HepG2 (cell line): ENCODE measurements at regions not wholly inside any gene's neighbourhood (a gene's known extent, or its start where the extent isn't known, plus 50 kb on each side); places are given as distances from the start of the nearest gene placed in this dataset.

Experiments
- ATAC-seq: fragments of 200-7000 bp; cut with Tn5 transposase; 3 replicates; pipeline ENCODE4 v1.9.1; 2020; ENCODE audit warnings: mild to moderate bottlenecking, moderate library complexity
- BruUV-seq: library from RNA; stranded (reverse); fragments of 400-500 nt; replicated peaks from 2 replicates; lab custom pipeline; 2021; lab: Mats Ljungman, UMichigan
- CTCF ChIA-PET: fragments of 300-600 bp; formaldehyde crosslinking; extraction: SDS; loops from one replicate; lab custom pipeline; 2021; ENCODE audit warnings: low total read pairs, inconsistent platforms, low intra/inter-chr PET ratio; lab: Yijun Ruan, JAX
- POLR2A ChIA-PET: fragments of 350-600 bp; sonication (Branson Sonifier 250); formaldehyde crosslinking; loops from one replicate; lab custom pipeline; 2020; ENCODE audit warnings: antibody characterized with exemption, inconsistent platforms; lab: Yijun Ruan, JAX
- DNase-seq: peaks from one replicate; pipeline ENCODE4 v3.0.0-alpha.2; 2015; ENCODE audit warnings: low spot score
- FAIRE-seq: peaks from 3 replicates; lab custom pipeline; 2011; peaks lifted over from hg19 to GRCh38; lab: Jason Lieb, UNC
- H2AFZ ChIP-seq: one replicate; pipeline ENCODE4 v1.6.1; 2011; ENCODE audit warnings: low read length, inconsistent platforms
- H3K27ac ChIP-seq: fragments of 300-600 bp; 3 replicates; pipeline ENCODE4 v1.8.0; 2011; ENCODE audit warnings: mixed run types, mild to moderate bottlenecking, mixed read lengths, low read length, inconsistent platforms; ENCODE audit not compliant: insufficient read depth; ENCODE audit errors: extremely low read length
- H3K27me3 ChIP-seq, 2 experiments: fragments of 200-600 bp in 1 of 2; 2 replicates in 1 of 2; 3 replicates in 1 of 2; pipeline versions ENCODE4 v1.6.0 to v1.8.0; 2011; ENCODE audit warnings: low read length in 2 of 2, mild to moderate bottlenecking in 2 of 2, moderate library complexity in 2 of 2, inconsistent platforms in 1 of 2; ENCODE audit not compliant: insufficient read depth in 2 of 2, control insufficient read depth in 1 of 2
- H3K36me3 ChIP-seq, 2 experiments: fragments of 200-600 bp in 1 of 2; replicated peaks in 1 of 2; 2 replicates in 1 of 2; 3 replicates in 1 of 2; pipeline versions ENCODE4 v1.5.1 to v1.8.0; 2011; ENCODE audit warnings: low read length in 2 of 2, inconsistent platforms in 1 of 2; ENCODE audit not compliant: insufficient read depth in 2 of 2, control insufficient read depth in 1 of 2
- H3K4me1 ChIP-seq: 2 replicates; pipeline ENCODE4 v1.5.1; 2012; ENCODE audit warnings: low read length, inconsistent platforms; ENCODE audit not compliant: insufficient read depth
- H3K4me2 ChIP-seq: 2 replicates; pipeline ENCODE4 v1.6.0; 2011; ENCODE audit warnings: low read depth, low read length, inconsistent platforms
- H3K4me3 ChIP-seq, 3 experiments: fragments of 200-600 bp in 1 of 3; sonication (generic), shearing (Covaris generic) in 1 of 3; replicated peaks in 1 of 3; 2 replicates each; pipeline ENCODE4 v1.5.1; 2011 to 2016; ENCODE audit warnings: low read length in 3 of 3, inconsistent platforms in 2 of 3, low read depth in 2 of 3, mild to moderate bottlenecking in 2 of 3, control low read depth in 1 of 3, mixed read lengths in 1 of 3; ENCODE audit not compliant: insufficient read depth in 1 of 3
- H3K79me2 ChIP-seq: one replicate; pipeline ENCODE4 v1.6.1; 2011; ENCODE audit warnings: low read length, inconsistent platforms; ENCODE audit not compliant: insufficient read depth
- H3K9ac ChIP-seq: 2 replicates; pipeline ENCODE4 v1.6.0; 2011; ENCODE audit warnings: mild to moderate bottlenecking, low read depth, low read length, inconsistent platforms; ENCODE audit not compliant: insufficient read depth
- H3K9me3 ChIP-seq: 2 replicates; pipeline ENCODE4 v1.5.1; 2012; ENCODE audit warnings: mild to moderate bottlenecking, low read length
- H4K20me1 ChIP-seq: 2 replicates; pipeline ENCODE4 v1.6.0; 2011; ENCODE audit warnings: inconsistent platforms, mild to moderate bottlenecking, low read length, moderate library complexity; ENCODE audit not compliant: insufficient read depth
- MTA1 ChIP-seq: sonication (generic); formaldehyde crosslinking; IDR thresholded peaks from 2 replicates; pipeline ENCODE4 v1.4.0; 2020; ENCODE audit warnings: missing genetic modification reagents, mild to moderate bottlenecking, borderline replicate concordance
- NR2F2 ChIP-seq: IDR thresholded peaks from 2 replicates; pipeline ENCODE4 v1.6.1; 2012; ENCODE audit warnings: low read depth, inconsistent platforms, borderline replicate concordance
- TSC22D2 ChIP-seq: sonication (generic); formaldehyde crosslinking; IDR thresholded peaks from 2 replicates; pipeline ENCODE4 v1.5.1; 2020; ENCODE audit warnings: missing genetic modification reagents, mild to moderate bottlenecking, borderline replicate concordance
- ZFP90 ChIP-seq: sonication (generic); formaldehyde crosslinking; IDR thresholded peaks from 2 replicates; pipeline ENCODE4 v1.8.0; 2022; ENCODE audit warnings: missing genetic modification reagents, mild to moderate bottlenecking, inconsistent platforms, borderline replicate concordance
- ZMYM2 ChIP-seq: sonication (generic); formaldehyde crosslinking; IDR thresholded peaks from 2 replicates; pipeline ENCODE4 v1.8.0; 2022; ENCODE audit warnings: mild to moderate bottlenecking, missing genetic modification reagents
- ZMYM4 ChIP-seq: sonication (generic); formaldehyde crosslinking; IDR thresholded peaks from 2 replicates; pipeline ENCODE4 v1.8.1; 2023; ENCODE audit warnings: mild to moderate bottlenecking, missing genetic modification reagents
- ZNF12 ChIP-seq: sonication (generic); formaldehyde crosslinking; IDR thresholded peaks from 2 replicates; pipeline ENCODE4 v1.5.0; 2020; ENCODE audit warnings: missing genetic modification reagents
- ZNF224 ChIP-seq: sonication (generic); formaldehyde crosslinking; IDR thresholded peaks from 2 replicates; pipeline ENCODE4 v1.5.0; 2020; ENCODE audit warnings: mild to moderate bottlenecking, missing genetic modification reagents
- ZNF468 ChIP-seq: sonication (generic); formaldehyde crosslinking; IDR thresholded peaks from 2 replicates; pipeline ENCODE4 v1.8.0; 2022; ENCODE audit warnings: mild to moderate bottlenecking, moderate library complexity, missing genetic modification reagents
- WGBS: methylation state at CpG from one replicate; pipeline ENCODE4 v1.1.6; 2017; ENCODE audit warnings: low lambda C conversion rate; 5-methylcytosine and 5-hydroxymethylcytosine counted together
- in situ Hi-C: cut with HindIII; loops from 2 replicates; pipeline ENCODE4 v1.10.0; 2017; ENCODE audit warnings: low pct_unique_long_range_greater_than_20kb; ENCODE audit not compliant: extremely low pct_ligation_motif_present
- intact Hi-C: fragments of 100-400 bp; cut with micrococcal nuclease; formaldehyde crosslinking; loops from one replicate; pipeline ENCODE4 v1.10.0; 2022; ENCODE audit not compliant: unreplicated experiment
- TF ChIP-seq, protein P1 (sequence below): sonication (generic); formaldehyde crosslinking; IDR thresholded peaks from 2 replicates; pipeline ENCODE4 v1.4.0; 2020; ENCODE audit warnings: mild to moderate bottlenecking, missing genetic modification reagents
- TF ChIP-seq, protein P2 (sequence below): sonication (generic); formaldehyde crosslinking; IDR thresholded peaks from 2 replicates; pipeline ENCODE4 v1.4.0; 2020; ENCODE audit warnings: missing genetic modification reagents
- TF ChIP-seq, protein P3 (sequence below): IDR thresholded peaks from 2 replicates; pipeline ENCODE4 v1.6.1; 2016; ENCODE audit warnings: low read depth
- TF ChIP-seq, protein P4 (sequence below): sonication (generic); formaldehyde crosslinking; IDR thresholded peaks from 2 replicates; pipeline ENCODE4 v1.5.0; 2020; ENCODE audit warnings: mild to moderate bottlenecking, missing genetic modification reagents, borderline replicate concordance

DNA sequence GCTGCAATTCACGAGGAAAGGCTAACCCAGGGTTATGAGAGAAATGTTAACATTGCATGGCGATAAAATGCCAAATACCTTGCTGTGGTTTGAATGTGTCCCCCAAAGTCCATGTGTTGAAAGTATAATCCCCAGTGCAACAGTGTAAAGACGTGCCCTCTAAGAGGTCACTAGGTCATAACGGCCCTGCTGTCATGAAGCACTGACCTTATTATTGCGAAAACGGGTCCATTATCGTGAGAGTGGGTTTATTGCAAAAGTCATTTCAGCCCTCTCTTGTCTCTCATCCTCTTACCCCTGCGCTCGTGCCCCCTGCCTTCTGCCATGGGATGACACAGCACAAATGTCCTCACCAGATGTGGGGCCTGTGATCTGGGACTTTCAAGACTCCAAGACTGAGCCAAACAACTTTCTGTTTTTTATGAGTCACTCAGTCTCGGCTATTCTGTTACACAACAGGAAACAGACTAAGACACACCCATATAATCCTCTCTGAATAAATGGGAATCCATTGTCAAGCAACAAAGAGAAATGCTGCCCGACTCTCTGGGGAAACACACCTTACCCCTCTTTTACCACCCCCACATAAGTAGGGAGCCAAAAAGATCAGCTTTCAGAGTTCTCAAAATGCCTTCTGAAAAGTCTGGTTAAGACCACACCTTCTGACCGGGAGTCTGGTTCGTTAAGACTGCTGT is 73.1 kb upstream of the UCN3 start:
- Histone ChIP-seq H3K4me2 (peak overlapping the region; percentile 55), H4K20me1 (no peaks in the 10 kb centered on the region), H3K4me1 (peaks cover 37% of the 10 kb centered on the region), H3K36me3 (no peaks in the 10 kb centered on the region), H3K9me3 (no peaks in the 10 kb centered on the region), H3K9ac (no peak overlapping the region), H3K27me3 (peaks cover 0 to 2% of the 10 kb centered on the region in 2 experiments; a peak in 1 of 5 replicates), H2AFZ (no peak overlapping the region), H3K4me3 (0 out of 6 replicates have a peak overlapping the region, but pooled peaks of 1 of the 3 experiments have one; percentile 6), H3K27ac (no peak overlapping the region), H3K79me2 (no peaks in the 10 kb centered on the region)
- BruUV-seq: no TSS peak
- in situ Hi-C loops (no loop called here), intact Hi-C loops (no loop called here)
- POLR2A ChIA-PET: no interaction called here
- CTCF ChIA-PET: no interaction called here
- FAIRE-seq (no peak), DNase-seq (peak; percentile 38), ATAC-seq (no peak)
- WGBS: 51% methylated on average over 13 of the region's 13 CpGs
- TF ChIP-seq ZFP90 (CRISPR knock-in tag) (no peak), TSC22D2 (no peak), ZNF468 (no peak), ZNF224 (CRISPR knock-in tag) (no peak), ZNF12 (no peak), NR2F2 (no peak), MTA1 (CRISPR knock-in tag) (no peak), ZMYM4 (CRISPR knock-in tag) (peak; percentile 46; the same call in 1 of the 2 replicates), ZMYM2 (CRISPR knock-in tag) (0 out of 2 replicates have a peak, but pooled peaks have one; percentile 35)
- TF ChIP-seq, protein P1, sequence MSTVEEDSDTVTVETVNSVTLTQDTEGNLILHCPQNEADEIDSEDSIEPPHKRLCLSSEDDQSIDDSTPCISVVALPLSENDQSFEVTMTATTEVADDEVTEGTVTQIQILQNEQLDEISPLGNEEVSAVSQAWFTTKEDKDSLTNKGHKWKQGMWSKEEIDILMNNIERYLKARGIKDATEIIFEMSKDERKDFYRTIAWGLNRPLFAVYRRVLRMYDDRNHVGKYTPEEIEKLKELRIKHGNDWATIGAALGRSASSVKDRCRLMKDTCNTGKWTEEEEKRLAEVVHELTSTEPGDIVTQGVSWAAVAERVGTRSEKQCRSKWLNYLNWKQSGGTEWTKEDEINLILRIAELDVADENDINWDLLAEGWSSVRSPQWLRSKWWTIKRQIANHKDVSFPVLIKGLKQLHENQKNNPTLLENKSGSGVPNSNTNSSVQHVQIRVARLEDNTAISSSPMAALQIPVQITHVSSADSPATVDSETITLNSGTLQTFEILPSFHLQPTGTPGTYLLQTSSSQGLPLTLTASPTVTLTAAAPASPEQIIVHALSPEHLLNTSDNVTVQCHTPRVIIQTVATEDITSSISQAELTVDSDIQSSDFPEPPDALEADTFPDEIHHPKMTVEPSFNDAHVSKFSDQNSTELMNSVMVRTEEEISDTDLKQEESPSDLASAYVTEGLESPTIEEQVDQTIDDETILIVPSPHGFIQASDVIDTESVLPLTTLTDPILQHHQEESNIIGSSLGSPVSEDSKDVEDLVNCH (CRISPR knock-in tag): no peak
- TF ChIP-seq, protein P2, sequence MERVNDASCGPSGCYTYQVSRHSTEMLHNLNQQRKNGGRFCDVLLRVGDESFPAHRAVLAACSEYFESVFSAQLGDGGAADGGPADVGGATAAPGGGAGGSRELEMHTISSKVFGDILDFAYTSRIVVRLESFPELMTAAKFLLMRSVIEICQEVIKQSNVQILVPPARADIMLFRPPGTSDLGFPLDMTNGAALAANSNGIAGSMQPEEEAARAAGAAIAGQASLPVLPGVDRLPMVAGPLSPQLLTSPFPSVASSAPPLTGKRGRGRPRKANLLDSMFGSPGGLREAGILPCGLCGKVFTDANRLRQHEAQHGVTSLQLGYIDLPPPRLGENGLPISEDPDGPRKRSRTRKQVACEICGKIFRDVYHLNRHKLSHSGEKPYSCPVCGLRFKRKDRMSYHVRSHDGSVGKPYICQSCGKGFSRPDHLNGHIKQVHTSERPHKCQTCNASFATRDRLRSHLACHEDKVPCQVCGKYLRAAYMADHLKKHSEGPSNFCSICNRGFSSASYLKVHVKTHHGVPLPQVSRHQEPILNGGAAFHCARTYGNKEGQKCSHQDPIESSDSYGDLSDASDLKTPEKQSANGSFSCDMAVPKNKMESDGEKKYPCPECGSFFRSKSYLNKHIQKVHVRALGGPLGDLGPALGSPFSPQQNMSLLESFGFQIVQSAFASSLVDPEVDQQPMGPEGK (CRISPR knock-in tag): no peak
- TF ChIP-seq, protein P3, sequence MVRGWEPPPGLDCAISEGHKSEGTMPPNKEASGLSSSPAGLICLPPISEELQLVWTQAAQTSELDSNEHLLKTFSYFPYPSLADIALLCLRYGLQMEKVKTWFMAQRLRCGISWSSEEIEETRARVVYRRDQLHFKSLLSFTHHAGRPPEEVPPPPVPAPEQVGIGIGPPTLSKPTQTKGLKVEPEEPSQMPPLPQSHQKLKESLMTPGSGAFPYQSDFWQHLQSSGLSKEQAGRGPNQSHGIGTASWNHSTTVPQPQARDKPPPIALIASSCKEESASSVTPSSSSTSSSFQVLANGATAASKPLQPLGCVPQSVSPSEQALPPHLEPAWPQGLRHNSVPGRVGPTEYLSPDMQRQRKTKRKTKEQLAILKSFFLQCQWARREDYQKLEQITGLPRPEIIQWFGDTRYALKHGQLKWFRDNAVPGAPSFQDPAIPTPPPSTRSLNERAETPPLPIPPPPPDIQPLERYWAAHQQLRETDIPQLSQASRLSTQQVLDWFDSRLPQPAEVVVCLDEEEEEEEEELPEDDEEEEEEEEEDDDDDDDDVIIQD (CRISPR knock-in tag): peak; percentile 49; the same call in 1 of the 2 replicates
- TF ChIP-seq, protein P4, sequence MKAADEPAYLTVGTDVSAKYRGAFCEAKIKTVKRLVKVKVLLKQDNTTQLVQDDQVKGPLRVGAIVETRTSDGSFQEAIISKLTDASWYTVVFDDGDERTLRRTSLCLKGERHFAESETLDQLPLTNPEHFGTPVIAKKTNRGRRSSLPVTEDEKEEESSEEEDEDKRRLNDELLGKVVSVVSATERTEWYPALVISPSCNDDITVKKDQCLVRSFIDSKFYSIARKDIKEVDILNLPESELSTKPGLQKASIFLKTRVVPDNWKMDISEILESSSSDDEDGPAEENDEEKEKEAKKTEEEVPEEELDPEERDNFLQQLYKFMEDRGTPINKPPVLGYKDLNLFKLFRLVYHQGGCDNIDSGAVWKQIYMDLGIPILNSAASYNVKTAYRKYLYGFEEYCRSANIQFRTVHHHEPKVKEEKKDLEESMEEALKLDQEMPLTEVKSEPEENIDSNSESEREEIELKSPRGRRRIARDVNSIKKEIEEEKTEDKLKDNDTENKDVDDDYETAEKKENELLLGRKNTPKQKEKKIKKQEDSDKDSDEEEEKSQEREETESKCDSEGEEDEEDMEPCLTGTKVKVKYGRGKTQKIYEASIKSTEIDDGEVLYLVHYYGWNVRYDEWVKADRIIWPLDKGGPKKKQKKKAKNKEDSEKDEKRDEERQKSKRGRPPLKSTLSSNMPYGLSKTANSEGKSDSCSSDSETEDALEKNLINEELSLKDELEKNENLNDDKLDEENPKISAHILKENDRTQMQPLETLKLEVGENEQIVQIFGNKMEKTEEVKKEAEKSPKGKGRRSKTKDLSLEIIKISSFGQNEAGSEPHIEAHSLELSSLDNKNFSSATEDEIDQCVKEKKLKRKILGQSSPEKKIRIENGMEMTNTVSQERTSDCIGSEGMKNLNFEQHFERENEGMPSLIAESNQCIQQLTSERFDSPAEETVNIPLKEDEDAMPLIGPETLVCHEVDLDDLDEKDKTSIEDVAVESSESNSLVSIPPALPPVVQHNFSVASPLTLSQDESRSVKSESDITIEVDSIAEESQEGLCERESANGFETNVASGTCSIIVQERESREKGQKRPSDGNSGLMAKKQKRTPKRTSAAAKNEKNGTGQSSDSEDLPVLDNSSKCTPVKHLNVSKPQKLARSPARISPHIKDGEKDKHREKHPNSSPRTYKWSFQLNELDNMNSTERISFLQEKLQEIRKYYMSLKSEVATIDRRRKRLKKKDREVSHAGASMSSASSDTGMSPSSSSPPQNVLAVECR (CRISPR knock-in tag): no peak
